Neural cell (in vitro differentiated cells): ENCODE measurements at regions not wholly inside any gene's neighbourhood (a gene's known extent, or its start where the extent isn't known, plus 50 kb on each side); places are given as distances from the start of the nearest gene placed in this dataset.

Source experiments
- H2AFZ ChIP-seq: fragments of 200-600, 300-800 bp; sonication (generic), shearing (Covaris generic); 2 replicates; pipeline ENCODE4 v1.6.0; 2014; ENCODE audit warnings: low read depth, mild to moderate bottlenecking, antibody characterized with exemption, low read length, moderate library complexity
- H3F3A ChIP-seq: fragments of 200-600 bp; shearing (Covaris generic); 2 replicates; pipeline ENCODE4 v1.6.1; 2016; ENCODE audit warnings: mild to moderate bottlenecking, moderate library complexity, mixed read lengths, antibody characterized with exemption, low read length; ENCODE audit not compliant: insufficient read depth, poor library complexity, severe bottlenecking
- H3K27ac ChIP-seq: fragments of 200-600, 300-800 bp; sonication (generic), shearing (Covaris generic); 2 replicates; pipeline ENCODE4 v1.5.1; 2014; ENCODE audit warnings: mild to moderate bottlenecking, low read length, moderate library complexity
- H3K27me3 ChIP-seq: fragments of 300-800, 200-600 bp; sonication (generic), shearing (Covaris generic); 2 replicates; pipeline ENCODE4 v1.6.0; 2014; ENCODE audit warnings: mild to moderate bottlenecking, low read depth, low read length, moderate library complexity; ENCODE audit not compliant: insufficient read depth
- H3K36me3 ChIP-seq: fragments of 300-800, 200-600 bp; sonication (generic), shearing (Covaris generic); 2 replicates; pipeline ENCODE4 v1.5.1; 2014; ENCODE audit warnings: mild to moderate bottlenecking, antibody characterized with exemption, low read length, moderate library complexity; ENCODE audit not compliant: insufficient read depth
- H3K4me2 ChIP-seq: fragments of 300-800, 200-600 bp; sonication (generic), shearing (Covaris generic); 2 replicates; pipeline ENCODE4 v1.6.0; 2014; ENCODE audit warnings: mild to moderate bottlenecking, low read length
- H3K4me3 ChIP-seq: fragments of 300-800, 200-600 bp; sonication (generic), shearing (Covaris generic); 2 replicates; pipeline ENCODE4 v1.5.1; 2014; ENCODE audit warnings: mild to moderate bottlenecking, low read length, moderate library complexity
- H3K79me2 ChIP-seq: fragments of 200-600 bp; shearing (Covaris generic); replicated peaks from 2 replicates; pipeline ENCODE4 v1.6.0; 2014; ENCODE audit warnings: mild to moderate bottlenecking, low read length, moderate library complexity; ENCODE audit not compliant: insufficient read depth
- H3K9ac ChIP-seq: fragments of 300-800, 200-600 bp; sonication (generic), shearing (Covaris generic); 2 replicates; pipeline ENCODE4 v1.6.1; 2016; ENCODE audit warnings: mild to moderate bottlenecking, low read length, mixed read lengths
- H3K9me2 ChIP-seq: fragments of 200-600 bp; shearing (Covaris generic); 2 replicates; pipeline ENCODE4 v1.6.1; 2016; ENCODE audit warnings: mild to moderate bottlenecking, low read length, mixed read lengths; ENCODE audit not compliant: insufficient read depth
- H3K9me3 ChIP-seq: fragments of 200-600, 300-800 bp; sonication (generic), shearing (Covaris generic); 2 replicates; pipeline ENCODE4 v1.6.1; 2016; ENCODE audit warnings: mild to moderate bottlenecking, mixed run types, low read length, moderate library complexity, mixed read lengths
- H4K20me1 ChIP-seq: fragments of 200-600 bp; shearing (Covaris generic); 2 replicates; pipeline ENCODE4 v1.6.1; 2016; ENCODE audit warnings: mild to moderate bottlenecking, mixed run types; ENCODE audit not compliant: insufficient read depth
- CTCF ChIP-seq: fragments of 450-650 bp; IDR thresholded peaks from 2 replicates; pipeline ENCODE4 v1.5.1; 2014; ENCODE audit warnings: antibody characterized with exemption, mild to moderate bottlenecking, moderate library complexity; ENCODE audit not compliant: poor library complexity, severe bottlenecking
- EP300 ChIP-seq: fragments of 450-650 bp; conservative IDR thresholded peaks from 2 replicates; pipeline ENCODE4 v1.6.1; 2014; ENCODE audit warnings: antibody characterized with exemption, mild to moderate bottlenecking, moderate library complexity; ENCODE audit not compliant: poor library complexity, severe bottlenecking
- EZH2 ChIP-seq: fragments of 200-600, 300-800 bp; shearing (Covaris generic), sonication (generic); IDR thresholded peaks from 2 replicates; pipeline ENCODE4 v1.6.1; 2014; ENCODE audit warnings: antibody characterized with exemption, low read length, borderline replicate concordance, mild to moderate bottlenecking; ENCODE audit not compliant: insufficient read depth, poor library complexity, severe bottlenecking
- MXI1 ChIP-seq: fragments of 450-650 bp; conservative IDR thresholded peaks from 2 replicates; pipeline ENCODE4 v1.6.1; 2014; ENCODE audit warnings: antibody characterized with exemption, mild to moderate bottlenecking; ENCODE audit not compliant: poor library complexity, severe bottlenecking
- POLR2AphosphoS5 ChIP-seq: IDR thresholded peaks from 2 replicates; pipeline ENCODE4 v1.6.1; 2012
- RAD21 ChIP-seq: fragments of 450-650 bp; conservative IDR thresholded peaks from 2 replicates; pipeline ENCODE4 v1.6.1; 2014; ENCODE audit warnings: antibody characterized with exemption, mild to moderate bottlenecking, moderate library complexity
- REST ChIP-seq: IDR thresholded peaks from 2 replicates; pipeline ENCODE4 v1.6.1; 2012; ENCODE audit warnings: borderline replicate concordance
- SMC3 ChIP-seq: fragments of 450-650 bp; conservative IDR thresholded peaks from 2 replicates; pipeline ENCODE4 v1.6.1; 2014; ENCODE audit warnings: antibody characterized with exemption, mild to moderate bottlenecking, moderate library complexity; ENCODE audit not compliant: poor library complexity
- TAF1 ChIP-seq: IDR thresholded peaks from 2 replicates; pipeline ENCODE4 v1.6.1; 2012; ENCODE audit warnings: low read depth

- Histone ChIP-seq H3K27me3 (no peaks in the 10 kb centered on the region), H3K9ac (no peak overlapping the region), H3K27ac (no peak overlapping the region), H3F3A (no peaks in the 10 kb centered on the region), H3K4me2 (no peak overlapping the region), H3K4me3 (no peak overlapping the region), H4K20me1 (no peaks in the 10 kb centered on the region), H3K9me3 (no peaks in the 10 kb centered on the region), H3K79me2 (no peaks in the 10 kb centered on the region), H3K36me3 (no peaks in the 10 kb centered on the region), H2AFZ (no peak overlapping the region), H3K9me2 (no peaks in the 10 kb centered on the region)
- no peak for TF ChIP-seq CTCF
- TF ChIP-seq MXI1: no peak
- TF ChIP-seq POLR2AphosphoS5: no peak
Measured at GRCh38 chr15:95448531-95449229, 881.8 kb upstream of the NR2F2 start.

- Histone ChIP-seq H3K27ac (no peak overlapping the region), H3K27me3 (no peaks in the 10 kb centered on the region), H3K79me2 (no peaks in the 10 kb centered on the region), H3K4me2 (no peak overlapping the region), H3K9me3 (no peaks in the 10 kb centered on the region), H3K36me3 (no peaks in the 10 kb centered on the region), H3K4me3 (no peak overlapping the region), H2AFZ (no peak overlapping the region), H3K9me2 (no peaks in the 10 kb centered on the region), H4K20me1 (no peaks in the 10 kb centered on the region), H3K9ac (no peak overlapping the region), H3F3A (no peaks in the 10 kb centered on the region)
- TF ChIP-seq MXI1 (no peak), CTCF (peak; percentile 16)
Measured at GRCh38 chr15:95449230-95449628, 881.3 kb upstream of the NR2F2 start.

- no peak overlapping the region for H2AFZ ChIP-seq
- no peaks in the 10 kb centered on the region for H3K9me2 ChIP-seq
- H3K9me3 ChIP-seq: no peaks in the 10 kb centered on the region
- TF ChIP-seq RAD21: no peak
- no peak for TF ChIP-seq REST
- no peak for TF ChIP-seq POLR2AphosphoS5
- no peak for TF ChIP-seq CTCF
- TF ChIP-seq TAF1: no peak
- no peak for TF ChIP-seq EZH2
- TF ChIP-seq EP300: no peak
- no peak for TF ChIP-seq MXI1
- TF ChIP-seq SMC3: no peak
- no peaks in the 10 kb centered on the region for H3K79me2 ChIP-seq
- H3K27ac ChIP-seq: no peak overlapping the region
- H4K20me1 ChIP-seq: no peaks in the 10 kb centered on the region
- no peak overlapping the region for H3K4me3 ChIP-seq
- no peak overlapping the region for H3K9ac ChIP-seq
- H3K36me3 ChIP-seq: no peaks in the 10 kb centered on the region
- H3K27me3 ChIP-seq: no peaks in the 10 kb centered on the region
- H3K4me2 ChIP-seq: no peak overlapping the region
- no peaks in the 10 kb centered on the region for H3F3A ChIP-seq
Measured at GRCh38 chr15:95450413-95450812, 880.1 kb upstream of the NR2F2 start.
